PC-9 (cell line): ENCODE measurements at regions not wholly inside any gene's neighbourhood (a gene's known extent, or its start where the extent isn't known, plus 50 kb on each side); places are given as distances from the start of the nearest gene placed in this dataset.

Experiments
- BruUV-seq: library from RNA; stranded (reverse); fragments of 400-500 nt; replicated peaks from 2 replicates; lab custom pipeline; 2021; lab: Mats Ljungman, UMichigan
- CTCF ChIA-PET: fragments of 300-600 bp; sonication (Branson Sonifier 250); formaldehyde crosslinking; loops from one replicate; lab custom pipeline; 2022; ENCODE audit warnings: antibody characterized with exemption; lab: Charles Lee
- POLR2A ChIA-PET: fragments of 300-600 bp; sonication (Branson Sonifier 250); formaldehyde crosslinking; loops from one replicate; lab custom pipeline; 2022; ENCODE audit warnings: antibody characterized with exemption; ENCODE audit not compliant: unreplicated experiment; lab: Charles Lee
- DNase-seq, 2 experiments: peaks; one replicate each; pipeline versions ENCODE4 v3.0.0 to v3.0.0-alpha.2; 2015 to 2022; ENCODE audit warnings: mixed read lengths in 1 of 2
- H2AFZ ChIP-seq: fragments of 200-600 bp; sonication (generic); 2 replicates; pipeline ENCODE4 v1.8.1; 2017; ENCODE audit warnings: antibody characterized with exemption
- H3F3A ChIP-seq: fragments of 200-600 bp; sonication (generic); 2 replicates; pipeline ENCODE4 v1.8.1; 2017; ENCODE audit warnings: antibody characterized with exemption, mild to moderate bottlenecking, low read depth; ENCODE audit not compliant: insufficient read depth
- H3K27ac ChIP-seq: fragments of 200-600 bp; sonication (generic); 2 replicates; pipeline ENCODE4 v1.6.1; 2016; ENCODE audit warnings: mixed run types
- H3K27me3 ChIP-seq: fragments of 200-600 bp; sonication (generic); 2 replicates; pipeline ENCODE4 v1.6.1; 2016; ENCODE audit warnings: low read depth, mixed run types; ENCODE audit not compliant: insufficient read depth
- H3K36me3 ChIP-seq: fragments of 200-600 bp; sonication (generic); 2 replicates; pipeline ENCODE4 v1.6.1; 2016; ENCODE audit warnings: low read depth, mixed run types
- H3K4me1 ChIP-seq: fragments of 200-600 bp; sonication (generic); replicated peaks from 2 replicates; pipeline ENCODE4 v1.6.1; 2016; ENCODE audit warnings: mixed run types; ENCODE audit not compliant: insufficient read depth
- H3K4me2 ChIP-seq: fragments of 200-600 bp; sonication (generic); 2 replicates; pipeline ENCODE4 v1.6.1; 2017; ENCODE audit warnings: mixed run types
- H3K4me3 ChIP-seq: fragments of 200-600 bp; sonication (generic); 2 replicates; pipeline ENCODE4 v1.6.1; 2016; ENCODE audit warnings: mixed run types
- H3K79me2 ChIP-seq: fragments of 200-600 bp; sonication (generic); 2 replicates; pipeline ENCODE4 v1.6.1; 2017; ENCODE audit warnings: low read depth, mixed run types
- H3K9me2 ChIP-seq: fragments of 200-600 bp; sonication (generic); 2 replicates; pipeline ENCODE4 v1.8.1; 2017; ENCODE audit warnings: mild to moderate bottlenecking; ENCODE audit not compliant: insufficient read depth
- H3K9me3 ChIP-seq: fragments of 200-600 bp; sonication (generic); 2 replicates; pipeline ENCODE4 v1.8.1; 2016; ENCODE audit warnings: low read depth; ENCODE audit not compliant: insufficient read depth
- H4K20me1 ChIP-seq: fragments of 200-600 bp; sonication (generic); 2 replicates; pipeline ENCODE4 v1.8.1; 2017; ENCODE audit not compliant: insufficient read depth
- EZH2 ChIP-seq: fragments of 200-600 bp; sonication (generic); IDR thresholded peaks from 2 replicates; pipeline ENCODE4 v1.8.0; 2017; ENCODE audit warnings: antibody characterized with exemption, low read depth
- intact Hi-C: fragments of 100-400 bp; cut with micrococcal nuclease; formaldehyde crosslinking; loops from one replicate; pipeline ENCODE4 v1.10.0; 2022; ENCODE audit not compliant: unreplicated experiment
- TF ChIP-seq, protein P1 (sequence below): fragments of 200-600 bp; sonication (generic); conservative IDR thresholded peaks from 2 replicates; pipeline ENCODE4 v1.6.1; 2017; ENCODE audit warnings: mixed run types, antibody characterized with exemption, mild to moderate bottlenecking, moderate library complexity

DNA sequence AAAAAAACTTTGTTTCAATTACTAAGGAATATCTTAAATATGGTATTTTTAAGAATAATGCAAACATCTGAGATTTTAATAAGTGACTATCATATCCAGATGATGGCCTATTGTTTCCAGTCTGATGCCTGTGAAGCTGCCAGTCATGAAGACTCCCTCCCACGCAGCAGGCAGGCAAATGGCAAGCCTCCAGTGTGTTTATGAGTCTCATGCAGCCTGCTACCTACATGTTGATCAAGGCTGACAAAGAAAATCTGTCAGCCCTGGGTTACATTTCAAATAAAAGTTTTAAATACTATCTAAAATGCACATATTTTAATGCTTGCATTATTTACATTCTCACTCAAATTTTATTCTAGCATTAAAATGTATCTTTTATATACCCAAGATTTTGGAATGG is 137.6 kb upstream of the RNPC3 start:
- no peaks in the 10 kb centered on the region for H3K4me1 ChIP-seq
- no peaks in the 10 kb centered on the region for H4K20me1 ChIP-seq
- H3K4me3 ChIP-seq, result no peak overlapping the region
- POLR2A ChIA-PET, result no interaction called here
- H3K27me3 ChIP-seq, result no peaks in the 10 kb centered on the region
- H3K36me3 ChIP-seq, result no peaks in the 10 kb centered on the region
- no peak for TF ChIP-seq EZH2
- TF ChIP-seq, protein P1, sequence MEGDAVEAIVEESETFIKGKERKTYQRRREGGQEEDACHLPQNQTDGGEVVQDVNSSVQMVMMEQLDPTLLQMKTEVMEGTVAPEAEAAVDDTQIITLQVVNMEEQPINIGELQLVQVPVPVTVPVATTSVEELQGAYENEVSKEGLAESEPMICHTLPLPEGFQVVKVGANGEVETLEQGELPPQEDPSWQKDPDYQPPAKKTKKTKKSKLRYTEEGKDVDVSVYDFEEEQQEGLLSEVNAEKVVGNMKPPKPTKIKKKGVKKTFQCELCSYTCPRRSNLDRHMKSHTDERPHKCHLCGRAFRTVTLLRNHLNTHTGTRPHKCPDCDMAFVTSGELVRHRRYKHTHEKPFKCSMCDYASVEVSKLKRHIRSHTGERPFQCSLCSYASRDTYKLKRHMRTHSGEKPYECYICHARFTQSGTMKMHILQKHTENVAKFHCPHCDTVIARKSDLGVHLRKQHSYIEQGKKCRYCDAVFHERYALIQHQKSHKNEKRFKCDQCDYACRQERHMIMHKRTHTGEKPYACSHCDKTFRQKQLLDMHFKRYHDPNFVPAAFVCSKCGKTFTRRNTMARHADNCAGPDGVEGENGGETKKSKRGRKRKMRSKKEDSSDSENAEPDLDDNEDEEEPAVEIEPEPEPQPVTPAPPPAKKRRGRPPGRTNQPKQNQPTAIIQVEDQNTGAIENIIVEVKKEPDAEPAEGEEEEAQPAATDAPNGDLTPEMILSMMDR, result no peak
- DNase-seq, result no peak
- CTCF ChIA-PET, result no interaction called here
- no peak overlapping the region for H3K27ac ChIP-seq
- H3K79me2 ChIP-seq, result no peaks in the 10 kb centered on the region
- H3F3A ChIP-seq, result no peaks in the 10 kb centered on the region
- no peaks in the 10 kb centered on the region for H3K9me3 ChIP-seq
- no peak overlapping the region for H3K4me2 ChIP-seq
- no TSS peak for BruUV-seq
- H2AFZ ChIP-seq, result no peak overlapping the region
- H3K9me2 ChIP-seq, result no peaks in the 10 kb centered on the region; the same call in 1 of the 2 replicates
- intact Hi-C loops, result no loop called here

DNA sequence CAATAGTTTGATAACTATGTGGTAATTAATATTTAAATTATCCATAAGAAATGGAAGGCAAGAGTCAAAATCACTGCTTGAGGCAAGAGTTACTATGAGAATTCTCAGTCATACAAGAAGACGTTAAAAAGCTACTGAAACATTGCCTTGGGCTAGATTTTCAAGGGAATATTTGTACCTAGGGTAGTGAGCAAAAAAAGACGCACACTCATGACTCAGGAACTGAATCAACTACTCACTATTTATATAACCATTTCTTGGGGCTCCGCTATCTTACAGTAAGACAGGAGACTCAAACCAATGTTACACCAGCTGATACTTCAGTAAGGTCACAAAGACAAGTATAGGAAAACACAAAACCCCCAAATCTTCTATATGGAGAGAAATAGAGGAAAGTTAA is 151.5 kb upstream of the RNPC3 start:
- DNase-seq, result no peak
- Histone ChIP-seq H3F3A (no peaks in the 10 kb centered on the region), H3K4me1 (no peaks in the 10 kb centered on the region), H2AFZ (no peak overlapping the region), H4K20me1 (no peaks in the 10 kb centered on the region), H3K27ac (no peak overlapping the region), H3K4me2 (no peak overlapping the region), H3K9me3 (no peaks in the 10 kb centered on the region), H3K79me2 (no peaks in the 10 kb centered on the region), H3K4me3 (no peak overlapping the region), H3K36me3 (no peaks in the 10 kb centered on the region), H3K9me2 (peaks cover 8% of the 10 kb centered on the region; the same call in 1 of the 2 replicates), H3K27me3 (no peaks in the 10 kb centered on the region)
- ChIA-PET CTCF (no interaction called here), POLR2A (interaction anchor here (0.6 kb wide), 1 partner anchor 47 kb away, joined by 7 read pairs; no protein-coding TSS in a partner anchor)
- intact Hi-C loops, result no loop called here
- BruUV-seq, result no TSS peak
- TF ChIP-seq, protein P1, result no peak
- TF ChIP-seq EZH2, result no peak

DNA sequence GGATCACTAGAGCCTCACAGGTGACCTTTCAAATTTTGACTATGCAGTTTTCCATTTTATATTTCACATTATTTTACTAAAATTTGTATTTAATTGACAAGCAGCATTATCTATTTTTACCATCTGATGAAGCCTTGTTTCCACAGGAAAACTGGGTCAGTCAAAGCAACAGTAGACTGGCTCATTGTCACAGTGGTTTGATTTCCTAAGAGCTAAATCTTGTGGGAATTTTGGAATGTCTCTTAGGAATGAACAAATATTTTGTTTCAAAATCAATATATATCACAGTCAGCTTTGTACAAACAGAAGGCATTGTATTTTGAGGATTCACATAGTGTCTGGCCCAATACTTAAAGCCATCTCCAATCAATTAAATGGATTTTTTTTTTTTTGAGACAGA is 152.6 kb upstream of the RNPC3 start:
- intact Hi-C loops, result no loop called here
- ChIA-PET POLR2A (no interaction called here), CTCF (no interaction called here)
- no peak for DNase-seq
- no peak overlapping the region for H3K4me3 ChIP-seq
- no peaks in the 10 kb centered on the region for H3K36me3 ChIP-seq
- no peak overlapping the region for H3K4me2 ChIP-seq
- no peaks in the 10 kb centered on the region for H3K4me1 ChIP-seq
- H3K27ac ChIP-seq, result no peak overlapping the region
- no peak overlapping the region for H2AFZ ChIP-seq
- no TSS peak for BruUV-seq
- peaks cover 8% of the 10 kb centered on the region; the same call in 1 of the 2 replicates for H3K9me2 ChIP-seq
- no peak for TF ChIP-seq EZH2
- TF ChIP-seq, protein P1, result no peak
- H3K27me3 ChIP-seq, result no peaks in the 10 kb centered on the region
- no peaks in the 10 kb centered on the region for H3F3A ChIP-seq
- no peaks in the 10 kb centered on the region for H3K9me3 ChIP-seq
- H4K20me1 ChIP-seq, result no peaks in the 10 kb centered on the region
- H3K79me2 ChIP-seq, result no peaks in the 10 kb centered on the region
